Activated CD4-positive, alpha-beta T cell treated with anti-CD3 and anti-CD28 coated beads, Interleukin-2, amount 50 U/mL, for 16 hours (primary cell): ENCODE measurements at regions not wholly inside any gene's neighbourhood (a gene's known extent, or its start where the extent isn't known, plus 50 kb on each side); places are given as distances from the start of the nearest gene placed in this dataset.
"Not testable (repeated sequence)": the region's sequence is repeated elsewhere in the genome, so short reads cannot be mapped to it uniquely, and the experiment has no call there.

Source experiments
- DNase-seq: peaks from one replicate; pipeline ENCODE4 v3.0.0-alpha.2; 2020

DNA sequence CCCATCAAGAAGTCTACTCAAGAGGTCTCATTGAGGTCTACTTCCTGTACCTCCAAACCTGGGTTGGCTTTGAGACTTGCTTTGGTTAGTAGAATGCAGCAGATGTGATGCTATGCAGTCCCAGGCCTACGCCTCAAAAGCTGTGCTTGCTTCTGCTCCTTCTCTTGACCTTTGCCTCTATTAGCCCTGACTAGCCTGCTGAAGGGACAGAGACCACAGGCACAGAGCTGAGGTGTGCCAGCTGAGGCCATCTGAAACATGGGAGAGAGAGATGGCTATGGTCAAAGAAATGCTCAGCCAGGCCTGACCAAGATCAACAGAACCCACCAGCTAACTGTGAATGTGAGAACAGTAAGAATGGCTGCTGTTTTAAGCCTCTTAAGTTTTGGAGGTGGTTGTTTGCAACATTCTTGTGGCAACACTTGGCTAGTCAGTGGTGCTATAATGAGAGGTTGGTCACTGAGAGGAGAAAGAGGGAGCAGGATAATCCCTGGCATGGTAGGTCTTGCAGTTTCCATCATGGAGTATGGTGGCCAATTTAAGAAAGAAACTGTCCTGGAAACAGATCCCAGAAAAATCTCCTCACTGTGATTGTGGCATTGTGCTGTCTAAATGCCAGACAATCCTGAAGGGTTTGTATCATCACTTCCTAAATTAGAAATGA lies 176.1 kb upstream of the PHYHIPL start:
- no peak for DNase-seq

DNA sequence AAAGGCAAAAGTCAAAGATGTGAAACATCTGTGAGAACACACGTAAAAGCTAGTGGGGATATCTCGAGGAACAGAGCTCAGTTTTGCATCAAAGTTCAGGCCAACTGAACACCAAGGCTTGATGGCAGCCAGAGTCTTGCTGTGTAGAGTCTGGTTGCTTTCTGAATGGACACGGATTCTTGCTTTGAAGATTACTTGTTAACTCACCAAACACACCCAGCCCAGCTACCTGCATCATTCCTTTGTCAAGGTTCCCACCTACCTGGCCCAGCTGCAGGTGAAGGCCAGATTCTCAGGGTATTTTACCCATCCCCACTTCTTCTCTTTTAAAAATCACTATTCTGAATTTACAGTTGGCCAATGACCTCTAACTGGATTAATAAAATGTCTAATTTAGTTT lies 174.4 kb upstream of the PHYHIPL start:
- no peak for DNase-seq

DNA sequence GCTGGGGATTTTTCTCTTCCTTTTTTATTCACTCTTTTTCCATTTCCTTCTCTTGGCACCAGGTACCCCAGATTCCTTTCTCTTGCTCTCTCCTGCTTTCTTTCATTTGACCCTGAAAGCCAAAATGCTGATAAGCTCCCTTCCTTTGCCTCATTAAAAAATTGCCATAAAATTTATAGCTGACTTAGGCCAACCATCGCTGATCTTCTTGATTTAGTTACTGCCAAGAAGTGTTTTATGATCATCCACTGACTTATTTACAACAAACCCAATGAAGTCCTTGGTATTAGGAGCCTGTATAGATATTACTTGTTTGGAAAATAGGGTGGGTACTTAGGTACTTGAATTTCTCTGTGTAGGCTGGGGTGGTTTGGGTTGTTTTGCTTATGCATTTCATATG lies 173.2 kb upstream of the PHYHIPL start:
- DNase-seq, result no peak

DNA sequence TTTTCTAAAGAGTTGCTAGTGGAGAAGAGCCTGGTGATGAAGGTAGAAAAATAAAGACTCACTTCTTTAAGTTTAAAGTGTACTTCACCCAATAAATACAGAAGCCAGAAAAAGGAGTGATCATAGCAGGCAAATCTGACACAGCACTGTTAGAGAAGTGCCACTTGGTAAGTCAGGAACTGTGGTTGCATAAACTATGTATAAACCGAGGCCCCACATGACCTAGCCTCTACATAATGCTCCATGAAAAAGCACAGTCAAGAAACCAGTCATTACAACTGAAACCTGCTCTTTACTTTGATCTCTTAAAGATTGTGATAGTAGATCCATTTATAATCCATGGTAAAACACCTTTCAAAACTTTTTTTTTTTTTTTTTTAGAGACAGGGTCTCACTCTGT lies 172.1 kb upstream of the PHYHIPL start:
- no peak for DNase-seq

DNA sequence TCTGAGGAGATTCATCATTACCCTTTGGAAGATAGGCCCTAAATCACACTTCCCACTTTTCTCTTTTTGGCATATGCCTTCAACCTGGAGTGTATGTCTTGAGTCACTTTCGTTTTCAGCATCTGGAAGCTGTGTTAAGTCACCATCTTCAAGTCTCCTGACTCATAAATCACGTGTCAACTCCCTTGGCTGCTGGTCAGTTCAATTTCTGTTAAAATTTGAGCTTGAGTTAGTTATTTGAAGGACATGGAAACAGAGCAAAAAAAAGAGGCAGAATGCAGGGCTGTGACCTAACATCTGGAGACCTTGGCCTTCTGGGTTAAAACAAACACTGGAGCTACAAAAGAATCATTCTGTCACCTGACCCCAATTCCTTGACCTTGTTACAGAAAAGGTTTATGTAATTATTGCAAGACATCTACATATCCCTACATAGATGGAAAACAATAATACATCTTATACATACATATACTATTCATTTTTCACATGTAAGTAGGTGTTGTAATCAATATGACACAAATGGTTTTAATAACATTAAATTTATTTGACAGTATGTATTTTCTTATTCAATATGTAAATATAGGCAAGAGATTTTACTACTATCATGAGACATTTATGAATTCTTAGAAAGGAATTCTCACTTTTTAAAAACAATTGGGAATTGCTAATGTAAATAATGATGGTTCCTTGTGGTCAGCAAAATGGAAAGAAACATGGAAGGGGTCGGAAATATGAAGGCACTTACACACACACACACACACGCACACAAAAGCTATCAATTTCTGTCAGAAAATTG lies 169.7 kb upstream of the PHYHIPL start:
- DNase-seq, result no peak

DNA sequence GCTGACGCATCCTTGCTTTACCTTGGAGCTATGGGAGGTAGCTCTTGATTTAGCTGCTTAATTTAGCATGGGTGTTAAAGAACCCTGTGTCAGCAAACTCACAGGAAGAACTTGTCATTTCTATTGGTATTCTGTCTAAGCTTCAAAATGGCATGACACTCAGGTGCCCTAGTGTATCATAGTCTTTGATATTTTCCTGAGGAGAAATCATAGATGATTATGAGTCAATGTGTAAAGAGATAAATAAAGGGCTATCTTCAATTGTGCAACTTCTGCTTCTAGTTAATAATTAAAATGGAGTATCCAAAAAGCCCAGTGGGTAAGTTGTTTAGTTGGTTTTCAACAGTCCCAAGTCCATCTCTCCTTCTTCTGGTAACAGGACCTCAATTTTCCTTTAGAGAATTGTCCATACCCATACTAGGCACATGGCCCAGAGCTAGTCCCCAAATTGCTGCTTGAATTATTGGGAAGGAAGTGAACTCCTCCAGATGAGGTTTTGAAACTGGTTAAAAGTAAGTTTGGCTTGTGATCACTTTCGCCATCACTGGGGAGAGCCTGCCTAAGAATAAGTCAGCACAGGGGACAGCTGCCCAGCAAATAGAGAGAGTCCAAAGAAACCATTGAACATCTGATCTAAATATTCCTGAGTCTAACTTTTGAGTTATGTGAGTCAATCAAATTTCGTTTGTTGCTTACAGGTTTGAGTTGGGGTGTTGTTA lies 169.0 kb upstream of the PHYHIPL start:
- DNase-seq, result no peak

DNA sequence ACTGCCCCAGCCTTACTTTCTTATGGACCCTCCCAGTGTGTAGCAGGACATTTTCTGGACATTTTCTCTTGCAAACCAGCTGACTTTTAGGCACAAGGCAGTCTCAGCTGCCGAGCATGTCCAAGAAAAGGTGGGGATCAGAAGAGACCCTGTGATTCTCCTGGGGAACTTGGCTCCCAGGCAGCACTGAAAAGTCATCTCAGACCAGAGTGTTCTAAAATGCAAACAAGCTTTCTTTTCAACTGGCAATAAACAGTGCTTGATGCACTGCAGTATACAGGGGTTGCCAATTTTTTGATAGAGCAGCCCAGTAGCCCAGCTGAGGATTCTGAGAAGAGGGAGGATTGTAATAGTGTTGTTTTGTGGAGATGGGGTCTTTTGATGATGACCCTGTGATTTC lies 168.0 kb upstream of the PHYHIPL start:
- DNase-seq, result no peak

DNA sequence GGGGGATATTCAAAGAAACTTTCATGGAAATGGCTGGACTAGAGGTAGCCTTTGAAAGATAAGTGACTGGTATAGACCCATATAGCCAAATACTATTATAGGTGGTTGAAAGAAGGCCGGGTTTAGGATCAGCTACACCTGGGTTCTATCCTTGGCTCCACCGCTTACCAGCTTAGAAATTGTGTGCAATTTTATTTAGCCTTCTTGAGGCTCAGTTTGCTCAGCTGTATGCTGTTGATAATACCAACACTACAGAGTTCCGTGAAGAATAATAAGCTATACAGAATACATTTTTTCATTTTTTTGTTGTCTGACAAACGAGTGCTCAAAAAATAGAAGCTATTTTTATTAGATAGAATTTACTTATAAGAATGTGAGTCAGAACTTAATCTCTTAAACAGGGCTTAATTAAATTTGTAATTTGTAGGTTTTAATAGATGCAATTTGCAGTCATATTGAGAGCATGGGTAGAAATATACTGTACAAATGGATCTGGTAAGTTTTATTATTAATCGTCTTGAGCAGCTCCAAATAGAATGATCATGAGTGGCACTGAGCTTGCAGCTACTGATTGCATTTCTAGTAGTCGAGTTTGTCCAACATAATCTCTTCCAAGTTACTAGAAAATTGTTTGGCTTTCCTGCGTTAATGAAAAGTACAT lies 164.3 kb upstream of the PHYHIPL start:
- DNase-seq, result no peak

DNA sequence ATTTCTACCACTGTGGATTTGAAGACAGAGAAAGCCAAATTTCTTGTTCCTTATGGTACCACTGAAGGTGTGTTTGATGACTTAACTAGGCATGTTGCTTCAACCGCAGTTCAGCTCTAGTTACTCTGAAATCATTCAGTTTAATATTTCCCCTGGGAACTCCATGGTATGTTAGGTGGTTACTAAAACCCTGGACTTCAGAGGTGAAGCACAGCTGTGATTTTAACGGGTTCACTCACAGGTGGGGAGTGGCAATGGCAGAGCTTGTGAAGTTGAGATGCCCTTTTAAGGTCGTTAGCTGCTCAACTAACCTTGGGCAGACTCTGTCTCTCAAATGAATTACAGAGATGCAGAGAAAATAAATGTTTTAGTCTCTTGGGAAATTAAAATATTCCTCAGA lies 163.6 kb upstream of the PHYHIPL start:
- no peak for DNase-seq

DNA sequence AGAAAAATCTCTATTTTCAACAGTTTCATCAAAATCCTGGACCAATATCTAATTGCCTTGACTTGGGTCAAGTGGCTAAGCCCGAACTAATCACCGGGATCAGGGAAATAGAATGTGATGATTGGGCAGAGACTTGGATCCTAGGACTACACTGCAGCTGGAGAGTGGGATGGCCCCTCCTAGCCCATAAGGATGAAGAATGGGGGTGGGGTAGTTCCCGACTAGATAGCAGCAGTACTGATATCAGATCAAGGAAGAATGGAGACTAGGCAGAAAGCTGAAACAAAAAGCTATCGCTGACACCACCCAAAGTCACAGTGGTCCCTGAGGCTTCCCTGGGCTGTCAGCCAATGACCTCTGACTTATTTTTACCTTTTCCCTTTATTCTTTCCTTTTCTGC lies 160.4 kb upstream of the PHYHIPL start:
- DNase-seq, result no peak

DNA sequence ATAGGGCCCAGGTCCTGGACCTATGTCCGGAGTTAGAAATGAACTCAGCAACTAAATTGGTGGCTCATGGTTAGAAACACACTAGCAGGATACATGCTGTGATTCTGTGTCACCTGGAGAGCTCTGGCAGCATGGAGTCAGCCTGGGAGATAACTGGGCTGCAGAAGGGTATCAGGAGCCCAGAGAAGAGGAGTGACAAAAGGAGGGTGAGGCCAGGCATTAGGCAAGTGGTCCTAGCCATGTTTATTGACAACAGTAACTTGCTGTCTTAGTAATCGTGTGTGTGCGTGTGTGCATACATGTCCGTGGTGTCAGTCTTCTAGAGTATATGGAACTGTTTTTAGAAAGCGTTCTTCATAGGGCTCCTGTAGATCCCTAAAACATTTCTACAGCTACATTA lies 157.5 kb upstream of the PHYHIPL start:
- no peak for DNase-seq

DNA sequence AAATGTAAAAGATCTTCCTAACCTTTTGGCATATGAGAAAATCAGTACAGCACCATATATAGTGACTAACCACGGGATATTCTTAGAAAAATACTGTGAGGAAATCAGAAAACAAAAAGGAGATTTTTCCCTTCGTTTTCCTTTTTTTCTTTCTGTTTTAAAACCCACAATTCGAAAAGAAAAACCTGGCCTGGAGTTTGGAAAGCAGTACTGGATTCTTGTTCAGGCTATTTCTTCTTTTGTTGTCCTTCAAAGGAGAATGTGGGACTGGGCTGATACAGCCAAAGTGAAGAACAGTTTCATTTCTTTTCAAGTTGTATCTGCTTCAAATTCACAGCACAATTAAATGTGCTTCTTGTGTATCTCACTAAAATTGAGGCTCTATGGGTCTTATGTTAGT lies 156.8 kb upstream of the PHYHIPL start:
- no peak for DNase-seq

DNA sequence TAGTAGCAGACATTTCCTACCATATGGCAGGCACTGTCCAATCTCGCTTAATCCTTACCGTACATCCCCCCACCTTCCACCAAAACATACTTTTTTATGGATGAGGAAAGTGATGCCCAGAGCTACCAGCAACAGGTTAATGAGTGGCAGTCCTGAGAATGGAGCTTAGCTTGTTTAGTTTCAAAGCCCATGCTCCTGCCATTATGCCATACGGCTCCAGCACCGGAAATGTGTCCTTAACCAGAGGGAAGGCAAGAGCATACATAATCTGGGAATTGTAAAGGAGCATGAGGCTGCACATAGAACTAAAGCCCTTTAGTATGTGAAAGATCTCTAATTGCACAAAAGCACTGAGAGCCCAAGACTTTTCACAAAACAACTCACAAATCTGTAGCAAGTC lies 155.9 kb upstream of the PHYHIPL start:
- no peak for DNase-seq

DNA sequence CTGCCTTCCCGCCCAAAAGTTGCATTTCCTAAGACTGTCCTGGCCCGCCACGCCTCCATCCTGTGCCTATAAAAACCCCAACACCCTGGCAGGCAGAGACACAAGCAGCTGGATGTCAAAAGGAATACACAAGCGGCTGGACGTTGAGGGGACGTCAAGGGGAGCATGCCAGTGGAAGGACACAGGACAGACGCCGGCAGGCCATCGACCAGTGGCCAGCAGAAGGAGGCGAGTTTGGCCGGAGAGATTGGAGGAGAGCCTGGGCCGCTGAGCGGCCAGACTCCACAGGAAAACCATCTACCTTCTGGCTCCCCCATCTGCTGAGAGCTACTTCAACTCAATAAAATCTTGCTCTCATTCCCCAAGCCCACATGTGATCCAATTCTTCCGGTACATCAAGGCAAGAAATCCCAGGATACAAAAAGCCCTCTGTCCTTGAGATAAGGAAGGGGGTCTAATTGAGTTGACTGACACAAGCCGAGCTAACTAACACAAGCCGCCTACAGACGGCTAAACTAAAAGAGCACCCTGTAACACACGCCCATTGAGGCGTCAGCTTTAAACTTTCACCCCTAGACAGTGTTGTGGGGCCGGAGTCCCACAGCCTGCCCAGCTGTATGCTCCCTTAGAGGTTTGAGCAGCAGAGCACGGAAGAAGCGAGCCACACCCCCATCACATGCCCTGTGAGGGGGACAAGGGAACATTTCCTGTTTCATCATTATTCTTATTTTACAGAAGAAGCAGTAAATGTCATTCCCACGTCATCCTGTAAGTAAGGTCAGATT lies 150.3 kb upstream of the PHYHIPL start:
- no peak for DNase-seq

DNA sequence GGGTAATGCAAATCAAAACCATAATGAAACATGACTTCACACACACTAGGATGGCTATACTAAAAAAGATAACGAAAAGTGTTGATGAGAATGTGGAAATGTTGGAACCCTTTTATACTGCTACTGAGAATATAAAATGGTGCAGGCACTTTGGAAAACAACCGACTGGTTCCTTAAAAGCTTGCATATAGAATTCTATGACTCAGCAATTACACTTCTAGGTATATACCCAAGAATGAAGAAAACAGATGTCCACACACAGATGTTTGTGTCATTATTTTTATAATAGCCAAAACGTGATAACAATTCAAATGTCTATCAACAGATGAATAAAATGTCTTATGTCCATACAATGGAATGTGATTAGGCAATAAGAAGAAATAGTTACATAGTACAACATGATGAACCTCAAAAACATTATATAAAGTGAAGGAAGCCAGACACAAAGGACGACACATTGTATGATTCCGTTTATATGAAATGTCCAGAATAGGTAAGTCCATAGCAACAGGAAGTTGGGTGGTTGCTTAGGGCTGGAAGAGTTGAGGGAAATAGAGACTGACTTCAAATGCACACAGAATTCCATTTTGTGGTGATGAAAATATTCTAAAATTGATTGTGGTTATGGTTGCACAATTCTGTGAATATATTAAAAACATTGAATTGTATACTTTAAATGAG lies 148.3 kb upstream of the PHYHIPL start:
- DNase-seq, result no peak

DNA sequence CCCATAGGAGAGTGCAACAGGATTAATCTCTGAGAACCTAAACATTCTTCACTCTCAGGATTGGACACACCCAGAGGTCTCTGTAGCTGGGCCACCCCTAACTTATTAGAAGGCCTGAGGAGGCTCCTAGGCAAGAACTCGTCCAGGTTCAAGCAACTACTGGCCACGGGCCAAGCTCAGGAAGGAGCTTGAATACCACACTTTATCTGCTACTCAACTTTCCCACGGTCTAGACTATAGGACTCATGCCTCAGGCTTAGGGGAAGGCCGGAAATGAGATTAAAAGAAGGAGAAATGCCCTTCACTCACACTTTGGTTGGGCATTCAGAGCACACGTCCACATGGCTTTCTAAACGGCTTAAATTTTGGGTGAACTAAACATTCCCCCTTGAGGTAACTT lies 142.8 kb upstream of the PHYHIPL start:
- no peak for DNase-seq

DNA sequence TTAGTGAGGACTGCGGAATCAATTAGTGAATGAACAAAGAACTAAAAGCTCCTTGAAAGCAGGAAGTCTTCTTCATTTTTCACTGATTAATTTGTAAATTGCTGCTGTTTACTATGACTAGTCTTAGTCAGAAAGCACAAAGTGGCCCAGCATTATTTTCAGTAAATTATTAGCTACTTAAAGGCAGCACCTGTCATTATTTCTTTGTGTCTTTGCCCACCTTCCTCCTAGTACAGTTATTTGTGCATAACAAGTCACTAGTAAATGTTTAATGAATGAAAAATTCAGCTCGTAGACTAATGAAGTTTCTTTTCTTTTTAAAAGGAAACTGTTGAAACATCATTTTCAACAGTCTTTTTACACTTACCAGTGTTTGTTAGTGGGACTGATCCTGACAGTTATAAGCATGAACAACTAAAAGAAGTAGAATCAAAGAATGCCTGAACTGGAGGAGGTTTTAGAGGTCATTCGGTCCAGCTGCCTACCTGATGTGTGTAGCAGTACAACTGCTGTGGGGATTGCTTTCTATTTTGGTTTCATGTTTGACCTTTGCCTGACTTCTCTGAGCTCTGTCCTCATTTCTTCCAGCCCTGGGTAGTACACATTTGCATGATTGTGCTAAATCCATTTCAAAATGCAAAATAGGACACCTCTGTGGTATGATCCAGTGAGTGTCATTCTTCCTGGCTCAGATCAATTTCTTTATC lies 140.0 kb upstream of the PHYHIPL start:
- no peak for DNase-seq

DNA sequence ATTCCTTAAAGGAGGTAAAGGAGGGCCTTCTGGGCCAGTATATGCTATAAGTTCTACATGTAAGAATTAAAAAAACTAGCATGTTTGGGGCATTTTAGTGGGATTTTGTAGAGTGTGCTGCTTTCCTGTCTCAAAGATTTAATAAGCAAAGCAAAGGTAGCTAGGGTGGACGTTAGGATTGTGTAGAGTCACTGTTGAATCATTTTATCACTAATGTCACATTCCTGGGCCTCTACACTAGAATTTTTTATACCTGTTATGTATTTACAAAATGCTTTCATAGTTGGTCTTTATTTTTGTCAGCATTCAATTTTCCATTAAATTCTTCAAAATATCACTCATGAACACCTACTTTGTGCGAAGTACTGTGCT lies 139.4 kb upstream of the PHYHIPL start:
- no peak for DNase-seq

DNA sequence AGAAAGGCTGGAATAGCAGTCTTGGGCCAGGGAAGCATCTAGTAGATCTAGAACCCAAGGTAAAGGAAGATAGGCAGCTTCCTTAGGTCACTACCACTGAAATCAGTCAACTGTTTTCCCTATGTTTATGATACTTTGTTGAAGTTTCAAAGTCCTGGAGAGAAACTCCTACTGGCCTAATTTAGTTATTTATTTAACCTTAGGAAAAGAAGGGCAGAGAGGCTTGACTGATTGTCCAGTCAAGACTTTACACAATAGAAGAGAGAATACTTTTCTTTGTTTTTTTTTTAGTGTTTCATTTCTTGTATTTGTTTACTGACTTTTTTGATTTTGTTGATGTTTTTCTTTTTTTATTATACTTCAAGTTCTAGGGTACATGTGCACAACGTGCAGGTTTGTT lies 138.9 kb upstream of the PHYHIPL start:
- no peak for DNase-seq

DNA sequence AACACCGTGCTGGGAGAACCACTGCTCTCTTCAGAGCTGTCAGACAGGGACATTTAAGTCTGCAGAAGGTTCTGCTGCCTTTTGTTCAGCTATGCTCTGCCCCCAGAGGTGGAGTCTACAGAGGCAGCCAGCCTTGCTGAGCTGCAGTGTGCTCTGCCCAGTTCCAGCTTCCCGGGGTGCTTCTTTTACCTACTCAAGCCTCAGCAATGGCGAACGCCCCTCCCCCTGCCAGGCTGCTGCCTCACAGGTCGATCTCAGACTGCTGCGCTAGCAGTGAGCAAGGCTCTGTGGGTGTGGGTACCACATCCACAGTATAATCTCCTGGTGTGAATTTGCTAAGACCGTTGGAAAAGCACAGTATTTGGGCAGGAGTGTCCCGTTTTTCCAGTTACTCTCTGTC lies 133.1 kb upstream of the PHYHIPL start:
- DNase-seq, result not testable (repeated sequence)

DNA sequence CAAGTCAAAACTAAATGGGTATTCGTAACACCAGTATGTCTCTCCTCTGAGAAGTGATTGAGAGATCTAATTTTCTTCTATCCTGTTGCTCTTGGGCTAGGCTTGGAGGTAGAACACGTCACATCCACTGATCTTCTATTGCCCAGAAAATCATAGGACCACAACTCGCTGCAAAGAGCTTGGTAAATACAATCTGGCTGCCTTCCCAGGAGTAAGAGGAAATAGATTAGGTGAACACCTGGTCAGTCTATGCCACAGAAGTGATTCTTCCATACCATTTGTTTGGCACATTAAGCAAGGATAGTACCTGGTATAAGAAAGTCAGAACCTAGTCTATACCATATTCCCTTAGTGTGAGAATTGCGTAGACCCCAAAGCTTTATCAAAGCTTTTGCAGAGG lies 129.3 kb upstream of the PHYHIPL start:
- no peak for DNase-seq
